ENCODE measurements at regions not wholly inside any gene's neighbourhood (a gene's known extent, or its start where the extent isn't known, plus 50 kb on each side); places are given as distances from the start of the nearest gene placed in this dataset.

DNA sequence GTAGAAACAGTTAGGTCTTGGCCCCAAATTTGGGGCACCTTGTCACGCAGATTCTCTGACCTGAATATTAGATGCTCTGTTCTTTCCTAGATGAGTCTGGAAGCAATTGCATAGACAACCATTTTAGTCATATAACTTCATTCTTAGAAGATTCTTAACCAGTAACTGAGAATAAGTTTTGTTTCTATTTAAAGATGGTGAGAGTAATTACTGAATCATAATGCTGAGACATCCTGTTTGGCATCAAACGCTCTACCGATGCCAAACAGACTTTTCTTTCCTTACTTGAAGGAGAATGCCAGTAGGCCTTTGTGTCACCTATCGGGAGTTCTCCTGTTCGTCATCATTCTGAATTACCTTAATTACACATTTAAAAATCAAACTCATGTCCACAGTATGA, 131.6 kb upstream of the ID4 start:
- TF ChIP-seq, protein P1, sequence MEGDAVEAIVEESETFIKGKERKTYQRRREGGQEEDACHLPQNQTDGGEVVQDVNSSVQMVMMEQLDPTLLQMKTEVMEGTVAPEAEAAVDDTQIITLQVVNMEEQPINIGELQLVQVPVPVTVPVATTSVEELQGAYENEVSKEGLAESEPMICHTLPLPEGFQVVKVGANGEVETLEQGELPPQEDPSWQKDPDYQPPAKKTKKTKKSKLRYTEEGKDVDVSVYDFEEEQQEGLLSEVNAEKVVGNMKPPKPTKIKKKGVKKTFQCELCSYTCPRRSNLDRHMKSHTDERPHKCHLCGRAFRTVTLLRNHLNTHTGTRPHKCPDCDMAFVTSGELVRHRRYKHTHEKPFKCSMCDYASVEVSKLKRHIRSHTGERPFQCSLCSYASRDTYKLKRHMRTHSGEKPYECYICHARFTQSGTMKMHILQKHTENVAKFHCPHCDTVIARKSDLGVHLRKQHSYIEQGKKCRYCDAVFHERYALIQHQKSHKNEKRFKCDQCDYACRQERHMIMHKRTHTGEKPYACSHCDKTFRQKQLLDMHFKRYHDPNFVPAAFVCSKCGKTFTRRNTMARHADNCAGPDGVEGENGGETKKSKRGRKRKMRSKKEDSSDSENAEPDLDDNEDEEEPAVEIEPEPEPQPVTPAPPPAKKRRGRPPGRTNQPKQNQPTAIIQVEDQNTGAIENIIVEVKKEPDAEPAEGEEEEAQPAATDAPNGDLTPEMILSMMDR (conservative IDR thresholded peaks at IDR 0.05; ENCODE audit: low read depth): no peak
- POLR2A ChIA-PET (ENCODE audit: low non-redundant PET): no interaction called here
- no peak overlapping the region for H3K27ac ChIP-seq
- no peak for DNase-seq (ENCODE audit: low spot score)
- CTCF ChIA-PET: no interaction called here

DNA sequence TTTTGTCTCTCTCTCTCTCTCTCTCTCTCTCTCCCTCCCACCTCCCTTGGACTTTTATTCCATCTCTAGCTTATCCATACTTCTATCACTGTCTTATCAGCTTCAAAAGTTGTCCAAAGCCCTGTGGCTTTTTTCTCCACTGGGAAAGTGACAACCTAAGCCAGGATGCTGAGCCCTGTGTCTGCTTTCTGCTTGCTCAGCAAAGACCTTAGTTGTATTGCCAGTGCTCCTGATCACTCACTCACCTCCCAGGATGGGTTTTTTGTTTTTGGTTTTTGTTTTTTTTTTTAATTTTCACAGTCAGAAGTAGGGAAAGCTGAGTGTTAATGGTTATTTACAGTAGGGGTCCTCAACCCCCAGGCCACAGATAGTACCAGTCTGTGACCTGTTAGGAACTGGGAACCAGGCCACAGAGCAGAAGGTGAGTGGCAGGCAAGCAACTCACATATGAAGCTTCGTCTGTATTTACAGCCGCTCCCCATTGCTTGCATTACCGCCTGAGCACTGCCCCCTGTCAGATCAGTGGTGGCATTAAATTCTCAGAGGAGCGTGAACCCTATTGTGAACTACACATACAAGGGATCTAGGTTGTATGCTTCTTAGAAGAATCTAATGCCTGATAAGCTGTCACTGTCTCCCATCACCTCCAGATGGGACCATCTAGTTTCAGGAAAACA, 125.0 kb upstream of the ID4 start:
- no peak overlapping the region for H3K27ac ChIP-seq
- TF ChIP-seq, protein P1 (conservative IDR thresholded peaks at IDR 0.05; ENCODE audit: low read depth): no peak
- no peak for DNase-seq (ENCODE audit: low spot score)
- POLR2A ChIA-PET (ENCODE audit: low non-redundant PET): no interaction called here
- CTCF ChIA-PET: interaction anchor here (0.6 kb wide), 1 partner anchor 380 kb away, joined by 4 read pairs; no protein-coding TSS in a partner anchor

DNA sequence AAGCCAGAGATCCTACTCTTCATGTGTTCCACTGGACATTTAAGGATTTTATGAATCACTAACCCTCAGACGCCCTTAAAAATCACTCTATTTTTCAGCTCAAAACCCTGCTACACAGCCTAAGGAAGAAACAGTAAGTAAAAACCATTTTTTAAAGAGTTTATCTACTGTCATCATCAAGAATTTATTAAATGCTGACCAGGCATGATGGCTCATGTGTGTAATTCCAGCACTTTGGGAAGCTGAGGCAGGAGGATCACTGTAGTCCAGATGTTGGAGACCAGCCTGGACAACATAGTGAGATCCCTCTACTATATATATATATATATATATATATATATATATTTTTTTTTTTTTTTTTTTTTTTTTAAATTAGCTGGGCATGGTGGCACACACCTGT, 124.2 kb upstream of the ID4 start:
- TF ChIP-seq, protein P1 (conservative IDR thresholded peaks at IDR 0.05; ENCODE audit: low read depth): no peak
- POLR2A ChIA-PET (ENCODE audit: low non-redundant PET): no interaction called here
- DNase-seq (ENCODE audit: low spot score): no peak
- no peak overlapping the region for H3K27ac ChIP-seq
- CTCF ChIA-PET: no interaction called here

DNA sequence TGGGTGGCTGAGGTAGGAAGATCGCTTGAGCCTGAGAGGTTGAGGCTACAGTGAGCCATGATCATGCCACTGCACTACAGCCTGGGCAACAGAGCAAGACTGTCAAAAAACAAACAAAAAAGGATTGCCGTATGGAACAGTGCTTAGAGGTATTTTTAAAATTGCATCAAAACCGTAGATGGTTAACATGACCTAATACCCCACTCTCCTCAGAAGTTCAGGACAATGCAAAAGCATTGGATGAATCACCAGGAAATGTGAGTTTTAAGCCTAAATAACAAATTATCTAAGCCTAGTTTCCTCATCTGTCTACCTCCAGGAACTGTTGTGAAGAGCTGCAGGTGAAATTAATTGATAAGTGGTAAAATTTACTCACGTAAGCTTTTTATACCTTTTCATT, 123.8 kb upstream of the ID4 start:
- ChIA-PET CTCF (no interaction called here), POLR2A (ENCODE audit: low non-redundant PET) (no interaction called here)
- TF ChIP-seq, protein P1 (conservative IDR thresholded peaks at IDR 0.05; ENCODE audit: low read depth): no peak
- no peak overlapping the region for H3K27ac ChIP-seq
- DNase-seq (ENCODE audit: low spot score): no peak

DNA sequence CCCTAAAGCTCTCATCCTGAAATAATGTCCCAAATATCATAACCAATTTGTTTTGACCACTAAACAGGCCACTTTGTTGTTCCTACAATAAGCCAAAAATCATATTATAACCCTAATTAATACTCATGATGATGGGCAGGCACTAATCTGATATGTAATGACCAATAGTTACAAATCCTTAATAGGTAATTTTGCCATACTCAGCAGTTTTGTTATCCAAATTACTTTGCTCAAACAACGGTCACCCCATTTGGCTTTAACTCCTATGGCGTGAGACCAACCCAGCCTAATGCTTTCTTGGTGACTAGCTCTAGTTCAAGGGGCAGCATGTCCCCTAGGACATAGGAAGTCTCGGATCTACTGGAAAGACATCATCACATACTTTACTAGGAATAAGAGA, 123.2 kb upstream of the ID4 start:
- ChIA-PET POLR2A (ENCODE audit: low non-redundant PET) (no interaction called here), CTCF (interaction anchor here (0.7 kb wide), 1 partner anchor 300 kb away, joined by 3 read pairs; no protein-coding TSS in a partner anchor)
- TF ChIP-seq, protein P1 (conservative IDR thresholded peaks at IDR 0.05; ENCODE audit: low read depth): no peak

DNA sequence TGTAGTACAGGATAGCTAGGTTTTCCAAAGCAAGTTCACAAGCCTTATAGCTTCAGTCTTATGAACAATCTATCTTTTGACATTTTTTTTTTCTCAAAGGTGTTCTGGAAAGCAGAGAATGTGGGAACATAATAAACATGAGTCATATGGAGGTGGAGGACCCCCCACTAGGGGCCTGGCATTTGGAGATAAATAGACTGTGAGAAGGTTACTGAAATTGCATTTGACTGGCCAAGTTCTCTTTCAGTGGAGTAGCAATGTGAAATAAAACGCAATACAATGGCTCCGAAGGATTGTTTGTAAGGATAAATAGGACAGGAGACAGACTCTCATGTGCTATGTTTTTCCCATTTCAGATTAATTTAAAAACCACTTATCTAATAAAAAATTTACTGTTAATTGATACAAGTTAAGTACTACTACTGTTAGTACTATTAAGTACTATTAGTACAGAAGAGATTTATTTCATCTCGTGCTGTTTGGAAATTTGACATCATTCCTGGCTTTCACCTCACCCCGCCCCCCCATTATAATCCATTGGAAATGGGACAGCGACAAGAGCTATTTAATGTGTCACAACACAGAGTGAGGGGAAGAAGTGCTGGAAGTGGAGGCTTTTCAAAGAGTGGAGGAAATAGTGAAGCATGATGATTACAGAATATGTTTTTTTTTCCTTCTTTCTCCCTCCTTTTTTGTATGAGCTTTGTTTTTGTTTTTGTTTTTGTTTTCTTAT, 122.6 kb upstream of the ID4 start:
- TF ChIP-seq, protein P1 (conservative IDR thresholded peaks at IDR 0.05; ENCODE audit: low read depth): no peak
- H3K27ac ChIP-seq: no peak overlapping the region
- CTCF ChIA-PET: interaction anchor here (0.6 to 0.7 kb wide), 2 partner anchors 300 to 1144 kb away, joined by 3 to 4 read pairs; no protein-coding TSS in a partner anchor

More for the DNA sequence above, 123.2 kb upstream of the ID4 start:
- no peak overlapping the region for H3K27ac ChIP-seq
- DNase-seq (ENCODE audit: low spot score): no peak

More for the DNA sequence above, 122.6 kb upstream of the ID4 start:
- POLR2A ChIA-PET (ENCODE audit: low non-redundant PET): no interaction called here
- no peak for DNase-seq (ENCODE audit: low spot score)

Data from RWPE1 (cell line).